IPS-18a (cell line): ENCODE measurements at regions not wholly inside any gene's neighbourhood (a gene's known extent, or its start where the extent isn't known, plus 50 kb on each side); places are given as distances from the start of the nearest gene placed in this dataset.
"Not testable (repeated sequence)": the region's sequence is repeated elsewhere in the genome, so short reads cannot be mapped to it uniquely, and the experiment has no call there.

Experiments used
- H3K27ac ChIP-seq: one replicate; pipeline ENCODE4 v1.5.1; 2013; ENCODE audit warnings: low read length
- H3K27me3 ChIP-seq: one replicate; pipeline ENCODE4 v1.6.1; 2013; ENCODE audit warnings: mild to moderate bottlenecking, low read length; ENCODE audit not compliant: control insufficient read depth, insufficient read depth
- H3K36me3 ChIP-seq: one replicate; pipeline ENCODE4 v1.6.1; 2013; ENCODE audit warnings: low read depth, low read length; ENCODE audit not compliant: control insufficient read depth
- H3K4me1 ChIP-seq: one replicate; pipeline ENCODE4 v1.6.1; 2013; ENCODE audit warnings: low read depth, low read length; ENCODE audit not compliant: control insufficient read depth
- H3K4me3 ChIP-seq: one replicate; pipeline ENCODE4 v1.5.1; 2013; ENCODE audit warnings: low read length
- H3K9ac ChIP-seq: one replicate; pipeline ENCODE4 v1.6.1; 2013; ENCODE audit warnings: mild to moderate bottlenecking, low read length, moderate library complexity
- H3K9me3 ChIP-seq: one replicate; pipeline ENCODE4 v1.6.1; 2013; ENCODE audit warnings: low read depth, low read length; ENCODE audit not compliant: control insufficient read depth

DNA sequence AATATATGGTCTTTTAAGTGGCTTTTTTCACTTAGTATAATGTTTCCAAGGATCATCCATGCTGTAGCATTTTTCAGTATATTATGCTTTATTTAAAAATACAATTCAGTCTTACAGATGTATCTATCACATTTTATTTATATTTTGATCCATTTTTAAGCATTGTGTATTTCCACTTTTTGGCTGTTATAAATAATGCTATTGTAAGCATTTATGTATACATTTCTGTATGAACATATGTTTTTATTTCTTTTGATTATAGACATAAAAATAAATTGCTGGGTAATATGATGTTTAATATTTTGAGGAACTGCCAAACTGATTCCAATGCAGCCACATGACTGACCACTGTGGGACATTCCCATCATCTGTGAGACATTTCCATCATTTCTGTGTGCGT, 1662.0 kb downstream of the REEP3 start:
- no peaks in the 10 kb centered on the region for H3K9me3 ChIP-seq
- H3K4me3 ChIP-seq, result no peak overlapping the region
- no peaks in the 10 kb centered on the region for H3K36me3 ChIP-seq
- H3K27ac ChIP-seq, result no peak overlapping the region
- no peaks in the 10 kb centered on the region for H3K27me3 ChIP-seq
- no peaks in the 10 kb centered on the region for H3K4me1 ChIP-seq
- no peak overlapping the region for H3K9ac ChIP-seq

DNA sequence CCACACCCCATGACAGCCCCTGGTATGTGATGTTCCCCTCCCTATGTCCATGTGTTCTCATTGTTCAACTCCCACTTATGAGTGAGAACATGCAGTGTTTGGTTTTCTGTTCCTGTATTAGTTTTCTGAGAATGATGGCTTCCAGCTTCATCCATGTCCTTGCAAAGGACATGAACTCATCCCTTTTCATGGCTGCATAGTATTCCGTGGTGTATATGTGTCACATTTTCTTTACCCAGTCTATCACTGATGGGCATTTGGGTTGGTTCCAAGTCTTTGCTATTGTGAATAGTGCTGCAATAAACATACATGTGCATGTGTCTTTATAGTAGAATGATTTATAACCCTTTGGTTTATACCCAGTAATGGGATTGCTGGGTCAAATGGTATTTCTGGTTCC, 1665.5 kb downstream of the REEP3 start:
- not testable (repeated sequence) for H3K27me3 ChIP-seq, H3K9ac ChIP-seq, H3K27ac ChIP-seq, H3K36me3 ChIP-seq, H3K9me3 ChIP-seq, H3K4me1 ChIP-seq, H3K4me3 ChIP-seq

DNA sequence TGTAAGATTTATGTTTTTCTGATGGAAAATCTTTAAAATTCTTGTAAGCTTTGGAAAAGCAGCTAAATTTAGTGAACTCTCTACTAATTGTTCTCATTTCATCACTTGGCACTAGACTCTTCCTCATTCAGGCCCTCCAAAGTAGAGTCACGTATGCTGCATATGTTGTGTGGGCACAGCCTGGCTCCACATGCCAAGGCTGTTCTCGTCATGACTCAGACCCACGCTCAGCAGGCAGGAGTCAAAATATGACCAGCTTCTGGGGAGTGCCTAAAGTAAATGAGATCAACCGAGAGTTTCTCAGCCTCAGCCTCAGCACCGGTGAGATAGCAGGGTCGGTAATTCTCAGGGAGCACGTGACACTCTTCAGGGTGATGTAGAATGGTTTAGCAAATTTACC, 1672.9 kb downstream of the REEP3 start:
- Histone ChIP-seq H3K27me3 (no peaks in the 10 kb centered on the region), H3K9ac (no peak overlapping the region), H3K4me3 (no peak overlapping the region), H3K27ac (no peak overlapping the region), H3K36me3 (no peaks in the 10 kb centered on the region), H3K9me3 (no peaks in the 10 kb centered on the region), H3K4me1 (no peaks in the 10 kb centered on the region)

DNA sequence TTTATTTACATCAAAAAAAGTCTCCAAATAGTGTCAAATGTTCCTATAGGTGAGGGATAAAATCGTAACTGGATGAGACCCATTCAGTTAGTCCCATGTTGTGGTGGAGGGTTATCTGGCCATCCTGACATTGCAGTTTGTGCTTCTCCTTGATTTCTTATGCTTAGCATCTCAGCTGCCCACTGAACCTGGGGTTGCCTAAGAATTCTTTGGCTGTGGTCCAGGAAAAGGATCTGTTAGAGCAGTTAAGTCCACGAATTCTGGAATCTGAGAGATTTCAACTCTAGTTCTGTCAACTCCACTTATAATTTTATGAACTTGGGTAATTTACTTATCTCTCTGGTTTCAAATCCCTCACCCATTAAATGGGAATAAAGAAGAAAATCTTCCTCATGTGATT, 1673.4 kb downstream of the REEP3 start:
- H3K9me3 ChIP-seq, result no peaks in the 10 kb centered on the region
- no peak overlapping the region for H3K4me3 ChIP-seq
- no peaks in the 10 kb centered on the region for H3K27me3 ChIP-seq
- H3K27ac ChIP-seq, result no peak overlapping the region
- H3K4me1 ChIP-seq, result no peaks in the 10 kb centered on the region
- no peak overlapping the region for H3K9ac ChIP-seq
- H3K36me3 ChIP-seq, result no peaks in the 10 kb centered on the region

DNA sequence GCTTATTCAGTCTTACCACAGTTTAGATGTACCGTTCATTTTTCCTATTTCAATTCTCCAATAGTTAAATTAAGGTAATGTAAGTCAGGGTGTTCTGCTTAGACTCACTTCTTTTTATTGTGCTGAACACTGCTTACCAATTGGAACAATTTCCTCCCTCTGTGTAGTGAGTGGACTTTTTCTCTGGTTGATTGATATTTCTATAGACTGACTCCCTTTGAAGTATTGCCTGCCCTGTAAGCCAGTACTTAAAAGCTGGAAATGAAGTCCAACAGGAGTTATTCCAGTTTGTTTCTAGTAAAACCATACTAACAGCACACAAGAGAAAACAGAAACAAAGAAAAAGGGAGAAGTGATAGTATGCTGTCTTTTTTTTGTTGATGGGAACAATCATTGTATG, 1674.9 kb downstream of the REEP3 start:
- no peaks in the 10 kb centered on the region for H3K9me3 ChIP-seq
- no peaks in the 10 kb centered on the region for H3K4me1 ChIP-seq
- H3K27ac ChIP-seq, result no peak overlapping the region
- no peak overlapping the region for H3K4me3 ChIP-seq
- H3K9ac ChIP-seq, result no peak overlapping the region
- H3K27me3 ChIP-seq, result no peaks in the 10 kb centered on the region
- no peaks in the 10 kb centered on the region for H3K36me3 ChIP-seq

DNA sequence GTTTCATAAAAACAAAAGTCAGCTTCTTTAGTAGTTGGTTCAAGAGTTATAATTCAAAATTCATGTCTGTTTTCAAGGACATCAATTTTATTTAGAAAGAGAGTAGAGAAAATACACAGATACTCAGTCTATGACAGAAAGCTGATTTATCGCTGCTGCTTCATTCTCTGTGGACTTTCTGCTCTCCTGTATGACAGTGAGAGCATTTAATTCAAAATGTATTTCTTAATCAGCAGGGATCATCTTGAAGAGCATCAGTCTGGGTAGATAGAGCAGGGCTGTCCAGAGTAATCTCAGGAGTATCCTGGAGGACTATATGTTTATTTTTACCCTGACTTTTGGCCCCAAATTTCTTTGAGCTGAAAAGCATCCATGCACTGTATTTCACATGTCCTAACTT, 1676.7 kb downstream of the REEP3 start:
- Histone ChIP-seq H3K4me3 (no peak overlapping the region), H3K4me1 (no peaks in the 10 kb centered on the region), H3K27me3 (no peaks in the 10 kb centered on the region), H3K9ac (no peak overlapping the region), H3K9me3 (no peaks in the 10 kb centered on the region), H3K36me3 (no peaks in the 10 kb centered on the region), H3K27ac (no peak overlapping the region)

DNA sequence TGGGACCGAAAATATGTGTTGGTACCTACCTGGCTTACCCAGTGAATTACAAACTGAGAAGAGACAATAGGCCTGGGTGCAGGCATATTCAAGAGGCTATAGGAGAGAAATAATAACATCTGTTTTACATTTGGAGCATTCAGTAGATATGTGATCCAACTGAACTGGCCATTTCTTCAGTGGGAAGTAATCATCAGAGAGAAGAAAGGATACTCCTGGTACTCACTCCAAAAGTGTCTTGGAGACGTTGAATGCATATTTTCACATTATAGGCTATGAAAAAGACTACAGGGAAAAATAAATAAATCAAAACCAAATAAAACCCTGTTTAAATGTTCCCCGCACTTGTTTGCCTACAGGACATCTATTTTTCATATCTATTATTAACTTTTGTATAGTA, 1680.3 kb downstream of the REEP3 start:
- H3K4me3 ChIP-seq, result no peak overlapping the region
- no peaks in the 10 kb centered on the region for H3K9me3 ChIP-seq
- no peak overlapping the region for H3K27ac ChIP-seq
- H3K27me3 ChIP-seq, result no peaks in the 10 kb centered on the region
- H3K36me3 ChIP-seq, result no peaks in the 10 kb centered on the region
- no peaks in the 10 kb centered on the region for H3K4me1 ChIP-seq
- H3K9ac ChIP-seq, result no peak overlapping the region

DNA sequence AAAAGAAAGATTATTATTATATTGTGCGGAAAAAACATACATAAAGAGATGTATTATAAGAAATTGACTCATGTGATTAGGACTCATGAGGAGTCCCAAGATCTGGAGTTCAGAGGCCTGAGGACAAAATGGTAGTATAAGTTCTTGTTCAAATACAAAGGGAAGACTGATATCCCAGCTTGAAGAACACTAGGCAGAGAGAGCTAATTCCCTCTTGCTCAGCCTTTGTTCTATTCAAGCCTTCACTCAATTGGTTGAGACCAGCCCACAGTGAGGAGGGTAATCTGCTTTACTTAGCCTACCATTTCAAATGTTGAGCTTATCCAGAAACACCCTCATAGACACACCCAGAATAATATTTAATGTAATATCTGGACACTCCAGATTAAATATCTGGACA, 1683.8 kb downstream of the REEP3 start:
- no peak overlapping the region for H3K27ac ChIP-seq
- H3K4me1 ChIP-seq, result no peaks in the 10 kb centered on the region
- H3K36me3 ChIP-seq, result no peaks in the 10 kb centered on the region
- no peak overlapping the region for H3K9ac ChIP-seq
- no peaks in the 10 kb centered on the region for H3K27me3 ChIP-seq
- H3K9me3 ChIP-seq, result no peaks in the 10 kb centered on the region
- H3K4me3 ChIP-seq, result no peak overlapping the region

DNA sequence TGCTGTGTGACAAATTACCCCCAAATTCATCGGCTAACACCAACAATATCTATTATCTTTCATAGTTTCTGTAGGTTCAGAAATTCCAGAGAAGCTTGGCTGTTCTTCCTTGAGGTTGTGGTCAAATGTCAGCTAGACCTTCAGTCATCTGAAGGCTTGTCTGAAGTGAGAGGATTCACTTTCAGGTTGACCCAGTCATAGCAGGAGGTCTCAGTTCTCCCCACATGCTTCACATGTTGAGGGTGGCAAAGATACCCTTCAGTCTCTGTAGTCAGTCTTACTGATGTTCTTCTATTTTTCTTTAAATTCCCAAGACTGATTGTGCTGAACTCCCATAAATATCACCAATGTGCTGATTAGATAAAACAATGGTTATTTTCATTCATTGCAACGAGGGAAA, 1692.0 kb downstream of the REEP3 start:
- Histone ChIP-seq H3K27ac (no peak overlapping the region), H3K4me3 (no peak overlapping the region), H3K4me1 (no peaks in the 10 kb centered on the region), H3K9me3 (no peaks in the 10 kb centered on the region), H3K9ac (no peak overlapping the region), H3K36me3 (no peaks in the 10 kb centered on the region), H3K27me3 (no peaks in the 10 kb centered on the region)

DNA sequence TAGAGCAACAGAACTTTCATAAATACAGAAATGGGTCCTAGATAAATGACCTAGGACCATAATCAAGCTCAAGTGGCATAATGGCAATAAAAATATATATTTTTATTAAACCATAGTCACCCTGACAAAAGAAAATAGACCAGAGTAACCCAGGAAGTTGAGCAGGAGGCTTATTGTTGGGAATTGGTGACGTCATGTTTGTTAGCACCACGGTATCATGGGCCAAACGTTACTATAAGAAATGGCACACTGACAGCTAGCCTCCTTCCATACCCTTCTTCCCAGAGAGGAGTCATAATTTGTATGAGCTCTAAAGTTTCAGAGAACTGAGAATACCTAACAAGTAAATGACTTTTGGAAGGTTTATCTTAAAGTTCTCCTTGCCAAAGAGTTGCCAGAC, 1698.2 kb downstream of the REEP3 start:
- H3K36me3 ChIP-seq, result no peaks in the 10 kb centered on the region

DNA sequence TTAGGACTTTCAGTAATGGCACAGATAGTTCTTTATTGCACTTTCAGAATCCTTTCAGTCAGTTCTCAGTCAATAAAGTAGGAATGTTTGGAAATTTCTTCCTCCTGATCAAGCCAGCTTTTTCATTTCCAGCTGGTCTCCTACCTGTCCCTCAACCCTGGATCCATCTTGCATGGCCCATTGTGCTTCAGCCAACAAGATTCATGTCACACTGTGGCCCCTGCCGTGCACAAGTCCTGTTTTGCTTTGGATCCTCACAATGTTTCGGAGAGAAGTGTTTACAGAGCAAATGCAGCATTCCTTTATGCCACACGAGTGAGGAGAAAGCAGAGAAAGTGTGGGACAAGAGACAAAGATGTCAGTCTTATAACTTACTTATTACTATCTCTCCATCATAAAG, 1694.7 kb upstream of the LRRTM3 start:
- Histone ChIP-seq H3K27ac (no peak overlapping the region), H3K9me3 (no peaks in the 10 kb centered on the region), H3K36me3 (no peaks in the 10 kb centered on the region), H3K4me1 (peaks cover 14% of the 10 kb centered on the region), H3K4me3 (no peak overlapping the region), H3K9ac (no peak overlapping the region), H3K27me3 (no peaks in the 10 kb centered on the region)

More for the DNA sequence above, 1698.2 kb downstream of the REEP3 start:
- Histone ChIP-seq H3K9me3 (no peaks in the 10 kb centered on the region), H3K4me1 (no peaks in the 10 kb centered on the region), H3K9ac (no peak overlapping the region), H3K27me3 (no peaks in the 10 kb centered on the region), H3K4me3 (no peak overlapping the region), H3K27ac (no peak overlapping the region)

DNA sequence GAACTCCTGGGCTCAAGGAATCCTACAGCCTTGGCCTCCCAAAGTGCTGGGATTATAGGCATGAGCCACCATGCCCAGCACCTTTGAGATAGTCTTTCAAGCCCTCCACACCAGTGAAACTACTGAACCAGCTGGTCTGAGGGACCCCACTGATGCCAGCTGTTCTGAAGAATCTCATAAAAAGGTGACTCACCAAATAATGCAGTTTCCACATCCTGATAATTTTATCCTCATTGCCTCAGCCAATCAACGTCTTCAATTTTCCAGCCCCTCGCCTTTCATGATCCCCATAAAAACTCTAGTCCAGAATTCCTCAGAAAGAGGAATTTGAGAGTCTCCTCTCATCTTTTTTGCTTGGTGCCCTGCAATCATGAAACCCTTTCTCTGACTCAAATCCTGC, 1691.6 kb upstream of the LRRTM3 start:
- Histone ChIP-seq H3K9ac (no peak overlapping the region), H3K4me3 (no peak overlapping the region), H3K27me3 (no peaks in the 10 kb centered on the region), H3K4me1 (peaks cover 14% of the 10 kb centered on the region), H3K36me3 (no peaks in the 10 kb centered on the region), H3K9me3 (no peaks in the 10 kb centered on the region), H3K27ac (no peak overlapping the region)

DNA sequence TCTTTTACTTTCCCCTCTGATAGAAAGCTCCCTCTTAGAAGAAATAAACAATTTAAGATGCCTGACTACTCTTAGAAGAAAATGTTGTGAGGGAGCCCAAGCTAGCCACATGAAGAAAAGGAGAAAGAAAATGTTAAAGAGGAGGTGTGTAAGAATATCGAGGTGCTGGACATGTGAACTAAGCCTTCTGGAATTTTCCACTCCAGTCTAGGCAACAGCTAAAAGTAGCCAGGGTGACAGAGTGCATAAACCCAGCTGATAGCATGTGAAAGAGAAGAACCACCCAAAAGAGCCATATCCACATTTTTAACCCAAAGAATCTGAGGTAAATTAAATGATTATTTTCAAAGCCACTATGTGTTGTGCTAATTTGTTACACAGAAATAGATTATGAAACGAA, 1690.6 kb upstream of the LRRTM3 start:
- H3K4me3 ChIP-seq, result no peak overlapping the region
- H3K27ac ChIP-seq, result no peak overlapping the region
- no peak overlapping the region for H3K9ac ChIP-seq
- H3K4me1 ChIP-seq, result peaks cover 14% of the 10 kb centered on the region
- H3K9me3 ChIP-seq, result no peaks in the 10 kb centered on the region
- no peaks in the 10 kb centered on the region for H3K27me3 ChIP-seq
- H3K36me3 ChIP-seq, result no peaks in the 10 kb centered on the region
